Stimulated activated CD4-positive, alpha-beta T cell treated with anti-CD3 and anti-CD28 coated beads, Interleukin-1b, Interleukin-23, amount 100 ng/mL, for 1 hour (primary cell): ENCODE measurements at regions not wholly inside any gene's neighbourhood (a gene's known extent, or its start where the extent isn't known, plus 50 kb on each side); places are given as distances from the start of the nearest gene placed in this dataset.
"Not testable (repeated sequence)": the region's sequence is repeated elsewhere in the genome, so short reads cannot be mapped to it uniquely, and the experiment has no call there.

Source experiments
- DNase-seq, 2 donors: peaks; one replicate each; pipeline ENCODE4 v3.0.0-alpha.2; 2020; ENCODE audit warnings: low read depth in 2 of 2

DNA sequence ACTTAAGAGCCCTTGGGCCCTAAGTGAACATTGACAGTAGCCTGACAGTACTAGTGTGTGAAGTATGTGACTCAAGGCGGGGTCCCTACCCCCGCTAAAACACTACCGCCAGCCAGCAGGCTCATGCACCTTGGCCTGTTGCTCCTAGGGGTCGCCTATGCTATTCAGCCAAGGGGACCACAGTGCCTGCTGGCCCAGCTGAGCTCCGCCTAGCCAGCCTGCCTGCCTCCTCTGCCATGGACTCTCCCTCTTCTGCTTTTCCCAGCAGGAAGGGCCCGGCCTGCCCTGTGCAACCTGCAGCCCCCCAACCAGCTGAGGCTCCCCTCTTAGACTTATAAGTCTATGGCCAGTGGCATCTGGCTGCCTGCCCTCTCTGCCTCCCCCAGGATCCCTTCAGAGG lies 193.1 kb downstream of the MSX2 start:
- not testable (repeated sequence) for DNase-seq

DNA sequence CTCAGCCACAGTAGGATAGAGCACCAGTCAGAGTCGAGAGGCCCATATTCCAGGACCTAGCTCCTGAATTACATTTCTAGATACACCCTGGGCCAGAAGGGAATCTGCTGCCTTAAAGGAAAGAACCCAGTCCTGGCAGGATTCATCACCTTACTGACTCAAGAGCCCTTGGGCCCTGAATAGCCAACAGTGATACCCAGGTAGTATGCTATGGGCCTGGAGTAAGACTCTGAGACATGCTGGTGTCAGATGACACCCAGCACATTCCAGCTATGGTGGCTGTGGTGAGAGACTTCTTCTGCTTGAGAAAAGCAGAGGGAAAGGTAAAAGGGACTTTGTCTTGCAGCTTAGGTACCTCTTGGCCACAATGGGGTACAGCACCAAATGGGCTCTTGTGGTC lies 192.5 kb downstream of the MSX2 start:
- not testable (repeated sequence) for DNase-seq

- no peak for DNase-seq
Measured at GRCh38 chr5:174916227-174916626, 191.8 kb downstream of the MSX2 start.

- no peak for DNase-seq
Measured at GRCh38 chr5:174911118-174911517, 186.7 kb downstream of the MSX2 start.

DNA sequence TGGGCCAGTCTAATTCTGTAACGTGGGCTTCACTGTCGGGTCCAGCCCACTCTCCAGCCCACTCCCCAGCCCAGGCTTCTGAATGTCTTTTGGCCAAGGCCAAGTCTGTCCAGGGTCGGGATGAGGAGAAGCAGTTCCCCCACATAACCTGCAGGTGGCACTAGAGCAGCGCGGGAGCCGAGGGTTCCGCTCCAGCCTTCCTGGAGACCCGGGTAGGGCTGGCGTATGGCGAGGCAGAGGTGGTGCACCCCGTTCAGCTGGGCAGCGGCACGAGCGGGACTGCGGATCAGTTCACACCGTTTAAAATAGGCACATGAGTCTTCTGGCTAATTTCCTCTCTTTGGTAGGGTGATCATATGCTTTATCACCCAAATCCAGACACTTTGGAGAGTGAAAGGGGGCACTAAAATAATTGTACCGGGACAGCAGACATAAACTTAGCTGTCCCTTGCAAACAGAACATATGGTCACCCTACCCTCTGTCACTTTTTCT lies 185.9 kb downstream of the MSX2 start:
- peak in 1 of 2 donors; percentile 21 for DNase-seq

- DNase-seq = no peak
Measured at GRCh38 chr5:174903172-174903732, 178.9 kb downstream of the MSX2 start.

- no peak for DNase-seq
Measured at GRCh38 chr5:174901336-174901735, 177.0 kb downstream of the MSX2 start.

- no peak for DNase-seq
Measured at GRCh38 chr5:174900240-174900865, 176.0 kb downstream of the MSX2 start.

GRCh38 chr5:174897281-174897950 lies 173.0 kb downstream of the MSX2 start:
- no peak for DNase-seq

- DNase-seq = no peak
Measured at GRCh38 chr5:174895360-174895759, 171.0 kb downstream of the MSX2 start.

GRCh38 chr5:174892742-174893141 lies 168.4 kb downstream of the MSX2 start:
- DNase-seq = no peak

GRCh38 chr5:174880412-174881200 lies 156.2 kb downstream of the MSX2 start:
- DNase-seq = not testable (repeated sequence)

DNA sequence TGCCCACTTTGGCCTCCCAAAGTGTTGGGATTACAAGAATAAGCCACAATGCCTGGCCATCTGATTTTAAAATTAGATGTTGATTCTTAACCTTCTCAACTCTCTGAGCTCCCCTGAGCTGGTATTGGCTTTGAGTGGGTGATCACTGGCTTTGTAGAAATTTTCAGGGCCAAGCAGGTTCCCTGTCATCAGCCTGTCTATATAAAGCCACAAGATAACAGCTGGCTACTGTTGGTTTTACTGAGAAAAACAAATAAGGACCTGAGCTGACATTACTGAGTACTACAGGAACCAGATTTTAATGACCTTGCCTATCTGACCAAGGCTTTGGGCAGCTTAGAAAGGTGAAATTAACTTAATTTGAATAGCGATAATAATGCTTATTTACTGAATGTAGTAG lies 153.6 kb downstream of the MSX2 start:
- DNase-seq = no peak

DNA sequence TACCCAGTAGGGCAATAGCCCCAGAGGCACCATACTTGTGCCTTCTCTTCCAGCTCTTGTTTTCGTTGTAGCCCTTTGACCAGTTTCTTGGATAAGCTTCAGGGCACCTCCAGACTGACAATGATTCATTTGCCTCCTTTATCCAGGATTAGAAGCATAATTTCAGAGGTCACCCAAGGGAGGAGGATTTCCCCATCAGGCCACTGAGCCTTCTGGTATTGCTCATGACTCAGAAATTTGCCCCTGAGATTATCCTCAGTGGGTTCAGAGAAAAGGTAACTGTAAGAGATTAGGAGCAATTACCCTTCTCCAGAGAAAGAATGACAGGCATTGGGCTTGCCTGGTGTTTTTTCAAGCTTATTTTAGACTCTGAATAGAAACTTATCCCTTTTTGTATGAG lies 147.9 kb downstream of the MSX2 start:
- DNase-seq = no peak

DNA sequence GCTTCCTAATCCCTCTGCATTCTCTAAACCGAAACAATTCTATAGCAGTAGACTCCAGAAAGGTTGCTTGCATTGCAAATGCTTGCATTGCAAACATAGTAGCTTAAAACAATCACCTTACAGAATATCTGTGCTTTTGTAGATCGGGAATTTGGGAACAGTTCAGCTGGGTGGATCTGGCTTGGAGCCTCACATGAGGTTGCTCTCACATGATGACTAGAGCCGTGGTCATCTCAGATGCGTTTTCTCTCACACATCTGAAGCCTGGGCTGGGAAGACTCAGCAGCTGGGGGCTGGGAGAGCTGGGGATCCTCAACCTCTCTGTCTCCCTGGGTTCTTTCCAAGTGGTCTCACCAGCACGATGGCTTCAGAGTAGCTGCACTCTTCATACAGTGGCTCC lies 127.8 kb downstream of the MSX2 start:
- no peak for DNase-seq

- no peak for DNase-seq
Measured at GRCh38 chr5:174850565-174851169, 126.3 kb downstream of the MSX2 start.

GRCh38 chr5:174849426-174849825 lies 125.0 kb downstream of the MSX2 start:
- no peak for DNase-seq

- DNase-seq = no peak
Measured at GRCh38 chr5:174844971-174845370, 120.6 kb downstream of the MSX2 start.

- no peak for DNase-seq
Measured at GRCh38 chr5:174843263-174844250, 119.2 kb downstream of the MSX2 start.

GRCh38 chr5:174840435-174840834 lies 116.1 kb downstream of the MSX2 start:
- no peak for DNase-seq

DNA sequence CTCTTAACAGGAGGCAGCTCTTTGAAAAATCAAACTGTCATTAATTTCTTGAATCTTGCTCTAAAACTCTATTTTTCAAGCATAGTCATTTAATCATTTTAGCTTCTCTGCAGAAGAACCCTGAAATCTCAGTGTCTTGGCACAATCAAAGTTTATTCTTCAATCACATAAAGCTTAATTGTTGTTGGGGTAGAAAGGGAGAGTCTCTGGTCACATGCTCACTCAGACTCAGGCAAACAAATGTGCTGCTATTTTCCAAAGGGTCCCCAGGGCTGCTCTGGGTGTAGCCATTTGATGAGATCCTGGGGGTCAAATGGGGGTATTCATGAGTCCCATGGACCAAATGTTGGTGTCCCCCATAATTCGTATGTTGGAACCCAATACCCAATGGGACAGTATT lies 114.8 kb downstream of the MSX2 start:
- no peak for DNase-seq
